ENCODE measurements at regions not wholly inside any gene's neighbourhood (a gene's known extent, or its start where the extent isn't known, plus 50 kb on each side); places are given as distances from the start of the nearest gene placed in this dataset.

DNA sequence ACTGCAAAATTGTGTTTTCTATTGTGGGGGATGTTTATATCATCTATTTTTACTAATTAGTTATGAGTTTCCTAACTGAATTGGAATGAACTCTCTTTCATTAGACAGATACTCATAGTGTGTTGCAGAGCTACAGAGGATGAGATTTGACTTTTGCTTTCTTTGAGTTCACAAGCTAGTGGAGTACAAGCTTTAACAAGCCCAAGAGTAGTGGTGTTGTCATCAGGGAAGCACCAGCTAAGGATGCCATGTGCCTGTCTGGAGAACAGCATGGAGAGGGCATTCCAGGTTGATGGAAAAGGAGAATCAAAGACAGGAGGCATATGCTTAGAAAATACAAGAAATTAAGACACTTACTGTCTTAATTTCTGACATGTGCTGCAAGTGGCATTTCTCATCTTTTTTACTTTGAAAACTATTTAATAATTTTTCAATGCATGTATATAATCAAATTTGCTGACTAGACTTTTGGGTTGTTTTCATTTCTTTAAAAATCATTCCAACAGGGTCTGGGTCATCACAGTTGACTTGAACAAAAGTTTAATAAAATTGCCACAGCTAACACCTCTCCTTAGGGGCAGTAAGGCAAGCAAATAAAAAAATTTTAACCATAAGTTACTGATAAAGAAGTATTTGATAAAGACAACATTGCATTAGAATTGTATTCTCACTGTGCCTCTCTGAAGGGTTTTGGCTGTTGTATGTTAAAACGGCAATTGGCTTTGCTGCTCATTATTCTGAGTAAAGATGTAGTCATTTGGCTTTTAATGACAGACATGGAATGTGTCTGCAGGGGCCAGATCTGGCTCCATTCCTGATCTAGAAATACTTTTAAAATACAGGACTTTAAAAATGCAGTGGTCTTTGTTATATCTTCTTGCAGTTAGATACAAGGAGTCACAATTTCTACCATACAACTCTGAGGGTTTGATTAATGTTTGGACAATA is 323.7 kb upstream of the CDH11 start:
- peak; percentile 50 for DNase-seq
- no peaks in the 10 kb centered on the region for H3K27me3 ChIP-seq (ENCODE audit: control insufficient read depth, insufficient read depth, low read length)
- no peaks in the 10 kb centered on the region for H3K36me3 ChIP-seq (ENCODE audit: control insufficient read depth, insufficient read depth, low read length)
- no peak overlapping the region for H3K27ac ChIP-seq (ENCODE audit: low read length)
- H3K4me1 ChIP-seq (ENCODE audit: control insufficient read depth, insufficient read depth, low read length) = peaks cover 5% of the 10 kb centered on the region
- peaks cover 6% of the 10 kb centered on the region for H3K9me3 ChIP-seq (replicated peaks; ENCODE audit: control insufficient read depth, low read depth, low read length)
- no CpG with 5 or more reads among the region's 1 CpG for WGBS (ENCODE audit: insufficient coverage)
- H3K4me3 ChIP-seq (ENCODE audit: low read length) = no peak overlapping the region

DNA sequence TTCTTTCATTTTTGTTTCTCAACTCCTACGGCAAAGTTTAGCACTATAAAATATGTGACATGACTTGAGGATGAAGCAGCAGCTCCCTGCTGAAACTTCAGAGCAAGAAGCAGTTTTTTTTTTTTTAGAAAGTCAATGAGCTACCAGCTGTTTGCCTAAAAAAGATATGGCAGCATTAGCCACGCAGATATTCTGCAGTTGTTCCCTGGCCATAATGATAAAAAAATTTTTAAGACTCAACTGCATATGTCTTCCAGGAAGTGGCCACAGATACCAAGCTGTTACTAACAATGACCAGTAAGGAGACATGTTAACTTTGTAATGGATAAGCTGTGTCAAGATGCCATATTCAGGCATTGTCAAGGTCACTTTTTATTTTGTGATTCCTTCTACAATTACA is 319.6 kb upstream of the CDH11 start:
- no peaks in the 10 kb centered on the region for H3K27me3 ChIP-seq (ENCODE audit: control insufficient read depth, insufficient read depth, low read length)
- no peaks in the 10 kb centered on the region for H3K9me3 ChIP-seq (replicated peaks; ENCODE audit: control insufficient read depth, low read depth, low read length)
- H3K27ac ChIP-seq (ENCODE audit: low read length) = no peak overlapping the region
- H3K36me3 ChIP-seq (ENCODE audit: control insufficient read depth, insufficient read depth, low read length) = no peaks in the 10 kb centered on the region
- WGBS (ENCODE audit: insufficient coverage) = no CpG with 5 or more reads among the region's 2 CpGs
- no peak for DNase-seq
- no peak overlapping the region for H3K4me3 ChIP-seq (ENCODE audit: low read length)
- peaks cover 4% of the 10 kb centered on the region for H3K4me1 ChIP-seq (ENCODE audit: control insufficient read depth, insufficient read depth, low read length)

DNA sequence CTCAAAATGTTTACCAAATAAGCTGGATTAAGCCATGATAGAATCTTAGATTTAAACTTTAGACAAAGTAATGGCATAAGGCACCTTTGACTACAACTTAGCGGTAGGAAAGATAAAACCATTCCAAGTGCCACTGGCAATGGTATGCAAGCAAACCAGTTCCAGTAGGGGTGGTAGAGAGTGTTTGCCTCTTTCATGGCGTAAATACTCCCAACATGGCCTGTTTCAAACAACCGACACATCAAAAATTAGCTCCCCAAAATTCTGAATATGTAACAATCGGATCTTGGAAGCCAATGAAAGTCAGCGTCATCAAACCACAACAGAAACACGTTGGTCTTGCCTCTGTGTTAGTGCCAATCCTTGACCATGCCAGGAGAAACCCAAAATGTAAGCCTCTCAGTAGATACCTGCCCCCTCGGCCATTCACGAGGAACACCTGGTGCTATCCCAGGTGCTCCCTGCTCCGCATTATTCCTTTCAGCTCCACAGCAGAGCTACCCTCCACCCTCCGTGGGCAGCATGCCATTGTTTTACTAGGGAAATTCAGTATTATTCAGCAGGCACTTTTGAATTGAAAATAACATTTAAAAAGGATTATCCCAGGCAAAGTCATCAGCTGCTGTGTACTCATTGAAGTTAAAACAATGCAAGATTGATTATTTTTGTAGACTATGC is 307.8 kb upstream of the CDH11 start:
- WGBS (ENCODE audit: insufficient coverage) = 78% methylated on average over 7 of the region's 10 CpGs
- Histone ChIP-seq H3K4me3 (ENCODE audit: low read length) (no peak overlapping the region), H3K9me3 (replicated peaks; ENCODE audit: control insufficient read depth, low read depth, low read length) (no peaks in the 10 kb centered on the region), H3K4me1 (ENCODE audit: control insufficient read depth, insufficient read depth, low read length) (no peaks in the 10 kb centered on the region), H3K36me3 (ENCODE audit: control insufficient read depth, insufficient read depth, low read length) (no peaks in the 10 kb centered on the region), H3K27me3 (ENCODE audit: control insufficient read depth, insufficient read depth, low read length) (no peaks in the 10 kb centered on the region), H3K27ac (ENCODE audit: low read length) (no peak overlapping the region)
- no peak for DNase-seq

DNA sequence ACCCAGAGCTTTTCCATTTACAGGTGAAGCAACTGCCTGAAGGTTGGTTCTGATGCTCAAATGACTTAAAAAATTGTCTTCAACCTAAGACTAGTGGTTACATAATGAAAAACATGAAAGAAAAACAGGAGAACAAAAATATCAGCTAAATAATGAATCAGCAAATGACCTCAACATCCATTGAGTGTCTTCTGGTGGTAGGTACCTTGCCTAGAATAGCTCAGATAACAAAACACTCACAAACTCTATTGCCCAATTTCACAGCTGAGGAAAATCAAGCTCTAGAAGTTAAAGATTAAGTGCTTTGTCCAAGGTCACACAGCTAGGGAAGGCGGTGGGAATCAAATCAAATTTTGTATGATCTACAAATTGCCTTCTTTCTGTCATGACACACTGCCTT is 304.6 kb upstream of the CDH11 start:
- no peak for DNase-seq
- Histone ChIP-seq H3K36me3 (ENCODE audit: control insufficient read depth, insufficient read depth, low read length) (no peaks in the 10 kb centered on the region), H3K27ac (ENCODE audit: low read length) (no peak overlapping the region), H3K4me3 (ENCODE audit: low read length) (no peak overlapping the region), H3K9me3 (replicated peaks; ENCODE audit: control insufficient read depth, low read depth, low read length) (no peaks in the 10 kb centered on the region), H3K4me1 (ENCODE audit: control insufficient read depth, insufficient read depth, low read length) (no peaks in the 10 kb centered on the region), H3K27me3 (ENCODE audit: control insufficient read depth, insufficient read depth, low read length) (no peaks in the 10 kb centered on the region)
- no CpG with 5 or more reads among the region's 1 CpG for WGBS (ENCODE audit: insufficient coverage)

- no peak overlapping the region for H3K4me3 ChIP-seq (ENCODE audit: low read length)
- no peak for DNase-seq
- H3K27me3 ChIP-seq (ENCODE audit: control insufficient read depth, insufficient read depth, low read length) = no peaks in the 10 kb centered on the region
- 92% methylated on average over 4 of the region's 4 CpGs for WGBS (ENCODE audit: insufficient coverage)
- H3K4me1 ChIP-seq (ENCODE audit: control insufficient read depth, insufficient read depth, low read length) = no peaks in the 10 kb centered on the region
- H3K27ac ChIP-seq (ENCODE audit: low read length) = no peak overlapping the region
- H3K9me3 ChIP-seq (replicated peaks; ENCODE audit: control insufficient read depth, low read depth, low read length) = peaks cover 5% of the 10 kb centered on the region
- H3K36me3 ChIP-seq (ENCODE audit: control insufficient read depth, insufficient read depth, low read length) = no peaks in the 10 kb centered on the region
These were observed 301.1 kb upstream of the CDH11 start for GRCh38 chr16:65422934-65423333.

GRCh38 chr16:65421596-65421995 is 299.7 kb upstream of the CDH11 start:
- no peak overlapping the region for H3K4me3 ChIP-seq (ENCODE audit: low read length)

GRCh38 chr16:65418435-65418834 is 296.6 kb upstream of the CDH11 start:
- DNase-seq = no peak
- H3K36me3 ChIP-seq (ENCODE audit: control insufficient read depth, insufficient read depth, low read length) = no peaks in the 10 kb centered on the region
- 73% methylated on average over 4 of the region's 6 CpGs for WGBS (ENCODE audit: insufficient coverage)

More at GRCh38 chr16:65421596-65421995, 299.7 kb upstream of the CDH11 start:
- Histone ChIP-seq H3K36me3 (ENCODE audit: control insufficient read depth, insufficient read depth, low read length) (no peaks in the 10 kb centered on the region), H3K27me3 (ENCODE audit: control insufficient read depth, insufficient read depth, low read length) (no peaks in the 10 kb centered on the region), H3K27ac (ENCODE audit: low read length) (no peak overlapping the region), H3K9me3 (replicated peaks; ENCODE audit: control insufficient read depth, low read depth, low read length) (peaks cover 5% of the 10 kb centered on the region), H3K4me1 (ENCODE audit: control insufficient read depth, insufficient read depth, low read length) (no peaks in the 10 kb centered on the region)
- no peak for DNase-seq
- WGBS (ENCODE audit: insufficient coverage) = no CpG with 5 or more reads among the region's 2 CpGs

DNA sequence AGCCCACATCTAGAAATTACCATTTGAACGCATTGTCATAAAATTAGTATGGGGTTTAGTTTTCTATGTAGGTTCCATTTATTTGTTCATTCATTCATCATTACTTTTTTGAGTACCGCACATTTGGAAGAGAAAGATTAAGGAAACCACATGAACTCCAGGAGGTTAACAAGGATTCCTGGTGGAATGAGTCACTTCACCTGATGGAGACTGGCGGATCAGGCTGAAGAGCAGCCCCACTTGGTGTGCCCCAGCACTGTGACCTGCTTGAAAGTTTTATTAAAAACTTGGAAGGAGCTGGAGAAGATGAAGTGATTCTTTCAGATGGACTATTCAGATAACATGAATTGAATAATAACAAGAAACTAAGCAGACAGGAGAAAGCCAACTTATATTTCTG is 293.6 kb upstream of the CDH11 start:
- no peak for DNase-seq
- Histone ChIP-seq H3K4me1 (ENCODE audit: control insufficient read depth, insufficient read depth, low read length) (no peaks in the 10 kb centered on the region), H3K36me3 (ENCODE audit: control insufficient read depth, insufficient read depth, low read length) (no peaks in the 10 kb centered on the region), H3K27ac (ENCODE audit: low read length) (no peak overlapping the region), H3K9me3 (replicated peaks; ENCODE audit: control insufficient read depth, low read depth, low read length) (peaks cover 5% of the 10 kb centered on the region), H3K27me3 (ENCODE audit: control insufficient read depth, insufficient read depth, low read length) (no peaks in the 10 kb centered on the region), H3K4me3 (ENCODE audit: low read length) (no peak overlapping the region)
- 100% methylated on average over 1 of the region's 3 CpGs for WGBS (ENCODE audit: insufficient coverage)

More at GRCh38 chr16:65418435-65418834, 296.6 kb upstream of the CDH11 start:
- Histone ChIP-seq H3K9me3 (replicated peaks; ENCODE audit: control insufficient read depth, low read depth, low read length) (peaks cover 5% of the 10 kb centered on the region), H3K4me1 (ENCODE audit: control insufficient read depth, insufficient read depth, low read length) (no peaks in the 10 kb centered on the region), H3K27ac (ENCODE audit: low read length) (no peak overlapping the region), H3K4me3 (ENCODE audit: low read length) (no peak overlapping the region), H3K27me3 (ENCODE audit: control insufficient read depth, insufficient read depth, low read length) (no peaks in the 10 kb centered on the region)

- no CpG with 5 or more reads among the region's 7 CpGs for WGBS (ENCODE audit: insufficient coverage)
- Histone ChIP-seq H3K27ac (ENCODE audit: low read length) (no peak overlapping the region), H3K27me3 (ENCODE audit: control insufficient read depth, insufficient read depth, low read length) (no peaks in the 10 kb centered on the region), H3K9me3 (replicated peaks; ENCODE audit: control insufficient read depth, low read depth, low read length) (no peaks in the 10 kb centered on the region), H3K4me1 (ENCODE audit: control insufficient read depth, insufficient read depth, low read length) (no peaks in the 10 kb centered on the region), H3K36me3 (ENCODE audit: control insufficient read depth, insufficient read depth, low read length) (no peaks in the 10 kb centered on the region), H3K4me3 (ENCODE audit: low read length) (no peak overlapping the region)
- no peak for DNase-seq
These were observed 292.6 kb upstream of the CDH11 start for GRCh38 chr16:65414284-65414984.

DNA sequence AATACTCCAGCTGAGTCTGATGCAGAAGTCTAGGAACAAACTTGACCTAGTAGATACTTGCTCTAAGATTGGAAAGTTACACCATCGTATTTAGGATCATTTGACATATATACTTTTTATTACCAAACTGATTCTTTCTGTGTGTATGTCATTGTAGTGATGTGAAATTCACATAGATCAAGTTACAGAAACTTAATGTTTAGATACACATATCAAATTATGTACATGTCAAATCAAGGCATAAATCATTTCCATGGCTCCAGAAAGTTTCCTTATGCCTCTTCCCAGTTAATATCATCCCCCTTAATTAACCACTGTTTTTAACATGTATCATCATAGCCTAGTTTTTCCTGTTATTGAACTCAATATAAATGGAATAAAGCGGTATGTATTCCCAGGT is 292.0 kb upstream of the CDH11 start:
- no CpG with 5 or more reads among the region's 2 CpGs for WGBS (ENCODE audit: insufficient coverage)
- Histone ChIP-seq H3K36me3 (ENCODE audit: control insufficient read depth, insufficient read depth, low read length) (no peaks in the 10 kb centered on the region), H3K4me3 (ENCODE audit: low read length) (no peak overlapping the region), H3K27me3 (ENCODE audit: control insufficient read depth, insufficient read depth, low read length) (no peaks in the 10 kb centered on the region), H3K4me1 (ENCODE audit: control insufficient read depth, insufficient read depth, low read length) (no peaks in the 10 kb centered on the region), H3K27ac (ENCODE audit: low read length) (no peak overlapping the region), H3K9me3 (replicated peaks; ENCODE audit: control insufficient read depth, low read depth, low read length) (no peaks in the 10 kb centered on the region)
- no peak for DNase-seq

All from muscle of leg (tissue), 3 donors.